ENCODE measurements at regions not wholly inside any gene's neighbourhood (a gene's known extent, or its start where the extent isn't known, plus 50 kb on each side); places are given as distances from the start of the nearest gene placed in this dataset.

GRCh38 chr16:66120656-66121055, 245.8 kb upstream of the CDH5 start:
- TF ChIP-seq POLR2A (IDR thresholded peaks at IDR 0.05) = no peak
- no peak for TF ChIP-seq CTCF (IDR thresholded peaks at IDR 0.05)
- 74 to 83% methylated on average over 3 of the region's 3 CpGs for WGBS, 2 donors
- Histone ChIP-seq H3K36me3 (no peaks in the 10 kb centered on the region), H3K4me3 (replicated peaks in 1 of 3) (no peak overlapping the region), H3K9me3 (no peaks in the 10 kb centered on the region), H3K4me1 (no peaks in the 10 kb centered on the region), H3K27me3 (no peaks in the 10 kb centered on the region), H3K27ac (no peak overlapping the region)
- no peak for DNase-seq
- intact Hi-C loops (cut with DNase I) = no loop called here

DNA sequence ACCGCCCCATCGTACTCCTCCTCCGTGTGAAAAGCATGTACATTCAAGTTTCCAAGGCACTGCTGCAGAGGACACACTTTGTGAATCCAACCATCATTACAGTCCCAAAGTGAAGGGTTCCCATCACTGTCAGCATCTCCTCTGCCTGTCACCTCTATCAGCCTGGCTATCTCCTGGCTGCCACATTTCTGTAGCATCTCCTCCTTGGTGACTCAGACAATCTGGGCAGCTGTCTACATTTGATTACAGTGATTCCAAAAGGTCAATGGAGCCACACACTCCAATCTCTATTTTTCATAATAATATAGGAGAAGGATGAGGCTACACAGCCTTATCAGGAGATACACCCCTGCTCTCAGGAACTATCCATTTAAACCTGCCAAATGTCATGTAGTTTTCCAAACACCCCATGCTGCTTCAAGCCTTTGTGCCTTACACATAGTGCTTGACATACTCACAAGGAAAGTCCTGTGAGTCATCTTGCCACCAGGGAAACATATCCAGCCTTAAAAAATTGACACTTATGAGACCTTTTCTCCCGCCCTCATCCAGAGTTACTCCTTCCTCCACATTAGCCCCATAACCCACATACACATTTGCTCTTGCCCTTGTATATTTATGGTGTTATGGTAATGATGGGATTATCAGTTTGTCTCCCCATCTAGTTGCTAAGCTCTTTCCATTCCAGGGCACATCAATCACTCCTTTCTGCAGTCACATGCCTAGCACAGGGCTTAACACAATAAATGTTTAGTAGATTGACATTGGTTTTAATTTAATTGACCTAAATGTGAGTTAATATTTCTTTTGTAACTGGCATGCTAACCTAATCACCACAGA, 250.1 kb upstream of the CDH5 start:
- WGBS, 2 donors = 88 to 92% methylated on average over 4 of the region's 4 CpGs
- H3K9me3 ChIP-seq = no peaks in the 10 kb centered on the region
- no peaks in the 10 kb centered on the region for H3K36me3 ChIP-seq
- H3K4me1 ChIP-seq = no peaks in the 10 kb centered on the region
- intact Hi-C loops (cut with DNase I) = no loop called here
- H3K27ac ChIP-seq = no peak overlapping the region
- no peak for TF ChIP-seq CTCF (IDR thresholded peaks at IDR 0.05)
- no peak for TF ChIP-seq POLR2A (IDR thresholded peaks at IDR 0.05)
- no peak overlapping the region for H3K4me3 ChIP-seq (replicated peaks in 1 of 3)
- no peak for DNase-seq
- H3K27me3 ChIP-seq = no peaks in the 10 kb centered on the region

- H3K36me3 ChIP-seq = no peaks in the 10 kb centered on the region
- H3K4me3 ChIP-seq (replicated peaks in 1 of 3) = no peak overlapping the region
- WGBS, 2 donors = 74 to 82% methylated on average over 3 of the region's 3 CpGs
- DNase-seq = no peak
- TF ChIP-seq POLR2A (IDR thresholded peaks at IDR 0.05) (no peak), CTCF (IDR thresholded peaks at IDR 0.05) (no peak)
- intact Hi-C loops (cut with DNase I) = no loop called here
- H3K9me3 ChIP-seq = no peaks in the 10 kb centered on the region
- H3K27me3 ChIP-seq = no peaks in the 10 kb centered on the region
- no peak overlapping the region for H3K27ac ChIP-seq
- H3K4me1 ChIP-seq = no peaks in the 10 kb centered on the region
Measured at GRCh38 chr16:66115373-66115772, 251.1 kb upstream of the CDH5 start.

DNA sequence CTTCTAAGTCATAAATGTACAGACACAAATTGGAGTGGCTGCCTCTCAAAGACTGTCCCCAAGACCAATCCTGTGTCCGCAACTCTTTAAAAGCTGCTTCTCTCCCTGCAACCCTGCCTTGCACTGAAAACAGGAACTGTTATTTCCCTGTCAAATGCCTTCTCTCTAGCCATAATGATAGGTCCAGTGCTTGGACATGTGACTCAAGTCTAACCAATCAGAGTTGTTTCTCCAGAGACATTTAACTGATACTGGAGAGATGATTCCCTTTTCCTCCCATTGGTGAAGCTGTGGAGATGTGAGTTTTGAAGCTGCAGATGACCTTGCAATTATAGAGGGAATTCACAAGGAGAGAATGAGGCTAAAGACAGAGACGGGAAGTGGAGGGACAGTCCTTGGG, 253.3 kb upstream of the CDH5 start:
- intact Hi-C loops (cut with DNase I) = no loop called here
- TF ChIP-seq CTCF (IDR thresholded peaks at IDR 0.05) (no peak), POLR2A (IDR thresholded peaks at IDR 0.05) (no peak)
- Histone ChIP-seq H3K4me3 (replicated peaks in 1 of 3) (no peak overlapping the region), H3K36me3 (no peaks in the 10 kb centered on the region), H3K4me1 (no peaks in the 10 kb centered on the region), H3K9me3 (no peaks in the 10 kb centered on the region), H3K27me3 (no peaks in the 10 kb centered on the region), H3K27ac (no peak overlapping the region)
- WGBS, 2 donors = 89 to 94% methylated on average over 2 of the region's 2 CpGs
- no peak for DNase-seq

GRCh38 chr16:66109677-66110076, 256.8 kb upstream of the CDH5 start:
- no peak for DNase-seq
- Histone ChIP-seq H3K4me1 (no peaks in the 10 kb centered on the region), H3K4me3 (replicated peaks in 1 of 3) (no peak overlapping the region), H3K27ac (no peak overlapping the region), H3K9me3 (no peaks in the 10 kb centered on the region), H3K36me3 (no peaks in the 10 kb centered on the region), H3K27me3 (no peaks in the 10 kb centered on the region)
- intact Hi-C loops (cut with DNase I) = no loop called here
- no peak for TF ChIP-seq CTCF (IDR thresholded peaks at IDR 0.05)
- no peak for TF ChIP-seq POLR2A (IDR thresholded peaks at IDR 0.05)
- 81 to 86% methylated on average over 1 of the region's 1 CpG for WGBS, 2 donors
